ENCODE measurements at regions not wholly inside any gene's neighbourhood (a gene's known extent, or its start where the extent isn't known, plus 50 kb on each side); places are given as distances from the start of the nearest gene placed in this dataset.

DNA sequence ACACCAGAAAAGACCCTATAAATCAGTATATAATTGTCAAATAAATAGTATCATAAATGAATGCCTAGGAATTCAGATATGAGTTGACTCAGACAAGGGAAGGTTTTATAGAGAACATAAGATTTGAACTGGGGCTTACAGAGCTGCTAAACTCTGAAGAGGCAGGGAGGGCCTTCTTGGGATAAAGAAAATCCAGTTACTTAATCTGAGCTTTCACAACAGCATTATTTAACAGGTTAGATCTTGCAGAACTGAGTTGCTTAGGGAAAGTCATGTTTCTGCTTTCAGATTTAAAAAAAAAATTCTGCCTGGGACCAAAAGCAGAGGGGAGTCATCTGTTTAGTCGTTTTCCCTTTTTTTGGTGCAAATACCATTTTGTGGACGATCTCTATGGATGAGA lies 594.8 kb upstream of the FZD8 start:
- no peak for TF ChIP-seq POLR2A (IDR thresholded peaks at IDR 0.05)
- no peak for TF ChIP-seq CTCF (IDR thresholded peaks at IDR 0.05)
